NT2/D1 (cell line): ENCODE measurements at regions not wholly inside any gene's neighbourhood (a gene's known extent, or its start where the extent isn't known, plus 50 kb on each side); places are given as distances from the start of the nearest gene placed in this dataset.

Source experiments
- SUZ12 ChIP-seq: IDR thresholded peaks from 2 replicates; pipeline ENCODE4 v1.6.1; 2011; ENCODE audit not compliant: insufficient read length, insufficient read depth; ENCODE audit errors: extremely low read depth
- YY1 ChIP-seq: IDR thresholded peaks from 2 replicates; pipeline ENCODE4 v1.6.1; 2011; ENCODE audit not compliant: insufficient read length, insufficient read depth
- ZNF274 ChIP-seq: IDR thresholded peaks from 2 replicates; pipeline ENCODE4 v1.6.1; 2011; ENCODE audit warnings: mild to moderate bottlenecking, low read depth, low read length

DNA sequence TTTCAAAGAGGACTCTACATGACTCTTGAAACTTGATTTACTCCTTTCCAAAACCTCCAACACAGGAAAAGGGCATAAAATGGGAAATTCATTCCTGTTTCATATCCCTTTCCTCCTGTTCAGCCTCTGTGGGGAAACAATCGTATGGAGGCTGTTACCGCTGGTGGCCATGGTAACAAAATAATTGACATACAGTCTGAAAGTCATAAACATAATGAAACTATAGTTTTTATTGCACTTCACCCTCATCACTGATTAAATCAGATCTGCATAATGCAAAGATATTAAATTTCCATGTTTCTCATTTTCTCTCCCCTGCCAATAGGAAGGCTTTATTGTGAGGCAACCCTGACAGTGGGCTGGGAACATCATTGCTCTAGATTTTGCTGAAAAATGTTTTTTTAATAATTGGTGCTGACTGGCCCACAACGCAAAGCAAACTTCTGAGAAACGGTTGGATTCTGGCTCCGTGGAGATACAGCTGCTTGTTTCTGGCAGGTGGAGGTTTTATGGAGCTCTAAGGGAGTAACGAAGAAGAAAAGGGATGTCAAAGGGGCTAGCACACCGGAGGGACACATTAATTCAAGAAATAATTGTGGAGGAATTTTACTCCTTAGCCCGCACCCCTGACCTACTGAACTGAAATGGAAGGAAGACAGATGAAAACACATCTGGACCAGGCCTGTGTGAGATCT, 154.2 kb upstream of the SHISA6 start:
- TF ChIP-seq ZNF274 (no peak), SUZ12 (no peak), YY1 (no peak)
